KMS-11 (cell line): ENCODE measurements at regions not wholly inside any gene's neighbourhood (a gene's known extent, or its start where the extent isn't known, plus 50 kb on each side); places are given as distances from the start of the nearest gene placed in this dataset.

Experiments used
- H2AFZ ChIP-seq: fragments of 200-600 bp; sonication (generic); 2 replicates; pipeline ENCODE4 v1.6.1; 2016; ENCODE audit warnings: antibody characterized with exemption, mixed run types, low read depth
- H3K27ac ChIP-seq: fragments of 200-600 bp; sonication (generic); 2 replicates; pipeline ENCODE4 v1.6.1; 2016; ENCODE audit warnings: mild to moderate bottlenecking, mixed run types
- H3K27me3 ChIP-seq: fragments of 200-600 bp; sonication (generic); 2 replicates; pipeline ENCODE4 v1.6.1; 2017; ENCODE audit warnings: mild to moderate bottlenecking, low read depth, mixed run types, moderate library complexity; ENCODE audit not compliant: insufficient read depth
- H3K36me3 ChIP-seq: fragments of 200-600 bp; sonication (generic); 2 replicates; pipeline ENCODE4 v1.6.1; 2017; ENCODE audit warnings: mild to moderate bottlenecking, mixed run types; ENCODE audit not compliant: insufficient read depth
- H3K4me1 ChIP-seq: fragments of 200-600 bp; sonication (generic); 2 replicates; pipeline ENCODE4 v1.6.1; 2016; ENCODE audit warnings: mild to moderate bottlenecking, low read depth, mixed run types; ENCODE audit not compliant: poor library complexity, severe bottlenecking
- H3K4me2 ChIP-seq: fragments of 200-600 bp; sonication (generic); 2 replicates; pipeline ENCODE4 v1.7.0; 2016; ENCODE audit warnings: mild to moderate bottlenecking, mixed run types
- H3K4me3 ChIP-seq: fragments of 200-600 bp; sonication (generic); IDR thresholded peaks from 2 replicates; pipeline ENCODE4 v1.6.1; 2017; ENCODE audit warnings: low read depth, low read length, mixed read lengths; ENCODE audit not compliant: insufficient read depth
- H3K79me2 ChIP-seq: fragments of 200-600 bp; sonication (generic); 2 replicates; pipeline ENCODE4 v1.6.1; 2016; ENCODE audit warnings: low read depth, mixed run types; ENCODE audit not compliant: insufficient read depth
- H3K9ac ChIP-seq: fragments of 200-600 bp; sonication (generic); 2 replicates; pipeline ENCODE4 v1.6.1; 2016; ENCODE audit warnings: mild to moderate bottlenecking, mixed run types
- H4K20me1 ChIP-seq: fragments of 200-600 bp; sonication (generic); 2 replicates; pipeline ENCODE4 v1.6.1; 2016; ENCODE audit warnings: mild to moderate bottlenecking, mixed run types; ENCODE audit not compliant: insufficient read depth
- TF ChIP-seq, protein P1 (sequence below): fragments of 200-600 bp; sonication (generic); conservative IDR thresholded peaks from 2 replicates; pipeline ENCODE4 v1.6.1; 2017; ENCODE audit warnings: low read depth, mild to moderate bottlenecking, antibody characterized with exemption, low read length, moderate library complexity, mixed read lengths

- no peak overlapping the region for H3K4me2 ChIP-seq
- no peaks in the 10 kb centered on the region for H3K4me1 ChIP-seq
- H3K9ac ChIP-seq = no peak overlapping the region
- TF ChIP-seq, protein P1, sequence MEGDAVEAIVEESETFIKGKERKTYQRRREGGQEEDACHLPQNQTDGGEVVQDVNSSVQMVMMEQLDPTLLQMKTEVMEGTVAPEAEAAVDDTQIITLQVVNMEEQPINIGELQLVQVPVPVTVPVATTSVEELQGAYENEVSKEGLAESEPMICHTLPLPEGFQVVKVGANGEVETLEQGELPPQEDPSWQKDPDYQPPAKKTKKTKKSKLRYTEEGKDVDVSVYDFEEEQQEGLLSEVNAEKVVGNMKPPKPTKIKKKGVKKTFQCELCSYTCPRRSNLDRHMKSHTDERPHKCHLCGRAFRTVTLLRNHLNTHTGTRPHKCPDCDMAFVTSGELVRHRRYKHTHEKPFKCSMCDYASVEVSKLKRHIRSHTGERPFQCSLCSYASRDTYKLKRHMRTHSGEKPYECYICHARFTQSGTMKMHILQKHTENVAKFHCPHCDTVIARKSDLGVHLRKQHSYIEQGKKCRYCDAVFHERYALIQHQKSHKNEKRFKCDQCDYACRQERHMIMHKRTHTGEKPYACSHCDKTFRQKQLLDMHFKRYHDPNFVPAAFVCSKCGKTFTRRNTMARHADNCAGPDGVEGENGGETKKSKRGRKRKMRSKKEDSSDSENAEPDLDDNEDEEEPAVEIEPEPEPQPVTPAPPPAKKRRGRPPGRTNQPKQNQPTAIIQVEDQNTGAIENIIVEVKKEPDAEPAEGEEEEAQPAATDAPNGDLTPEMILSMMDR = no peak
- no peaks in the 10 kb centered on the region for H3K27me3 ChIP-seq
- no peaks in the 10 kb centered on the region for H4K20me1 ChIP-seq
- H3K4me3 ChIP-seq = no peak overlapping the region
- H3K27ac ChIP-seq = no peak overlapping the region
- H3K36me3 ChIP-seq = no peaks in the 10 kb centered on the region
- H2AFZ ChIP-seq = no peak overlapping the region
- H3K79me2 ChIP-seq = no peaks in the 10 kb centered on the region
These were observed 502.1 kb downstream of the GRIN2A start for GRCh38 chr16:9680019-9680655.

- H3K36me3 ChIP-seq = no peaks in the 10 kb centered on the region
- H3K4me3 ChIP-seq = no peak overlapping the region
- H3K4me2 ChIP-seq = no peak overlapping the region
- no peak overlapping the region for H2AFZ ChIP-seq
- H3K79me2 ChIP-seq = no peaks in the 10 kb centered on the region
- no peaks in the 10 kb centered on the region for H4K20me1 ChIP-seq
- no peaks in the 10 kb centered on the region for H3K27me3 ChIP-seq
- TF ChIP-seq, protein P1 = no peak
- no peak overlapping the region for H3K9ac ChIP-seq
- H3K27ac ChIP-seq = no peak overlapping the region
- no peaks in the 10 kb centered on the region for H3K4me1 ChIP-seq
These were observed 501.3 kb downstream of the GRIN2A start for GRCh38 chr16:9680968-9681367.

DNA sequence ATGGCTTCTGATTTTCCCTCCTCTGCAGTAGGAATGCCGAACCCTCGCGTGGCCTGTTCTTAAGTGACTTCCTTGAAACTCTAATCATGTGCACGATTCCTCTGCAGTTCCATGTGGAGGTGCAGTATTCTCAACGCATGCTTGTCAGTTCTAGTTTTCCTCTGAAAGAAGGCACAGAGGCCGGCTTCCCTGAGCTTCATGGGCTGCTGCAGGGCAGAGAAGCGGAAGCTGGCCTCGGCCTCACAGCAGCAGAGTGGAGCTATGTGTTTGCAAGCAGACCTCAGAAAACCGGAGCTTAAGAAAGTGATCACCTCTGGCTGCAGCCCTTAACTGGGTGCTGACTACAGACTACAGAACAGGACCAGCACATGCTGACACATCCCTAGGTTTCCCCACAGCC, 500.7 kb downstream of the GRIN2A start:
- H3K27me3 ChIP-seq = no peaks in the 10 kb centered on the region
- no peak overlapping the region for H3K4me3 ChIP-seq
- no peaks in the 10 kb centered on the region for H3K36me3 ChIP-seq
- no peak overlapping the region for H3K9ac ChIP-seq
- H3K27ac ChIP-seq = no peak overlapping the region
- no peaks in the 10 kb centered on the region for H3K4me1 ChIP-seq
- no peaks in the 10 kb centered on the region for H4K20me1 ChIP-seq
- H3K4me2 ChIP-seq = no peak overlapping the region
- no peak overlapping the region for H2AFZ ChIP-seq
- TF ChIP-seq, protein P1 = no peak
- no peaks in the 10 kb centered on the region for H3K79me2 ChIP-seq

DNA sequence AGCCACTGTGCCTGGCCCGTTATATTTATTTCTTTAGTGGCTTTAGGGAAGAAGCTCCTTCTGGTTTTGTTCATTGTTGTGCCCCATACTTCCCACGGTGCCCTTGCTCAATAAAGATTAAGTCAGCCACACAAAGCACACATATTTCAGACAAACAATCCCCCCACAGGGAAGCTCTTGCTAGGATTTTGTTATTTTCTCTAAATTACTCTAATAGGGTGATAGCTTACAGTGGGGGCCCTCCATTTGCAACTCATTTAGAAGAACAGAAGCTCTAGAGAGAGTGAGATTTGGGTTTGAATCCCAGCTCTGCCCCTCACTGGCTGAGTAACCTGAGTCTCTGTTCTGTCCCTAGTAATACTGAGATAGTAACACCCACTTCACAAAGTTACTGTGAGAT, 499.9 kb downstream of the GRIN2A start:
- H3K4me3 ChIP-seq = no peak overlapping the region
- no peak overlapping the region for H3K4me2 ChIP-seq
- no peaks in the 10 kb centered on the region for H3K27me3 ChIP-seq
- no peak overlapping the region for H3K27ac ChIP-seq
- no peak overlapping the region for H3K9ac ChIP-seq
- no peak overlapping the region for H2AFZ ChIP-seq
- H3K4me1 ChIP-seq = no peaks in the 10 kb centered on the region
- TF ChIP-seq, protein P1 = no peak
- no peaks in the 10 kb centered on the region for H3K36me3 ChIP-seq
- H4K20me1 ChIP-seq = no peaks in the 10 kb centered on the region
- H3K79me2 ChIP-seq = no peaks in the 10 kb centered on the region
